Inflammatory macrophage treated with lipopolysaccharide for 1 hour (primary cell): ENCODE measurements at regions not wholly inside any gene's neighbourhood (a gene's known extent, or its start where the extent isn't known, plus 50 kb on each side); places are given as distances from the start of the nearest gene placed in this dataset.

Source experiments
- DNase-seq, 2 donors: peaks; one replicate each; pipeline ENCODE4 v3.0.0-alpha.2; 2020 to 2022

GRCh38 chr7:153247926-153248325, 488.4 kb downstream of the ACTR3B start:
- DNase-seq, result no peak

- DNase-seq, result no peak
Measured at GRCh38 chr7:153258686-153259085, 499.1 kb downstream of the ACTR3B start.

DNA sequence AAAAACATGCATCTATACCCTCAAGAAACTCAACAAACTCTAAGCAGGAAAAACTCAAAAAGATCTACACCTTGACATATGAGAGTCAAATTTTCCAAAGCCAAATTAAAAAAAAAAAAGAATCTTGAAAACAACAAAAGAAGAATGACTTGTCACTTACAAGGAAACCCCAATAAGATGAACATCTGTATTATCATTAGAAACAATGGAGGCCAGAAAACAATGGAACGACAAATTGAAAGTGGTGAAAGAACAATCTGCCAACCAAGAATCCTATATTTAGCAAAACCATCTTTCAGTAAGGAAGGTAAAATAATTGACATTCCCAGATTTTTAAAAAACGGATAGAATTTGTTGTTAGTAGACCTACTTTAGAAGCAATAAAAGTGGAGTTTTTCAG, 516.8 kb downstream of the ACTR3B start:
- DNase-seq, result no peak

DNA sequence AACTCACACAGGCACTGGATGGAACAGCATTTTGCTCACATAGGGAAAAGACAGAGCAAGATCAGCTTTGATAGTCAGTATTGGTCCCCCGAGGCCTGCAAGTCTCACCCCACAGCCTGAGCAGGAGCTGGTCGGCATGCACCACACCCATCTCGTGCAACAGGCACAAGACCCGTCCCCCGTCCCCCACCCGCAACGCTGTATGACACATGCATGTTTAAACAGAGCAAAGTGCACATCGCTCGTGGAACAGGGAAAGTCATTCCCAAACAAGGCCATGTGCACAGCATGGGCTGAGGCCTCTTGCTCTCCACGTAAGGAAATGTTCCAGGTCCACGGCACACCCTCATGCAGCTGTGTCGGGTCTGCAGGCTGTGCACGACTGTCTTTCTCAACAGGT, 527.2 kb downstream of the ACTR3B start:
- DNase-seq, result no peak

DNA sequence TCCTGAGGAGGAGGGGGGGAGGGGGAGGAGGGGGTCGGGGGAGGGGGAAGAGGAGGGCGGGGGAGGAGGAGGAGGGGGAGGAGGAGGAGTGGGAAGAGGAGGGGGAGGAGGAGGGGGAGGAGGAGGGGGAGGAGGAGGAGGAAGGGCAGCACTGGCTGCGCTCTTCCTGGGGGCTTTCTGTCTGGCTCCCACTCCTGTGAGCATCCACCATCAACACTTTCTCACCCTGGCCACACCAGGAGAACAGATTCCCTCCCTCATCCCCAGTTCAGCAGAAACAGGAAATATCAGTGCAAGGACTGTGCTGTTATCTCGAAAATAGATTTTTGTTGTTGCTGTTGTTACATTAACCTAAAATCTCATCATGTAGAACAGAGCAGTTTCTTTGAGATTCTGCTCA, 530.5 kb downstream of the ACTR3B start:
- DNase-seq, result no peak

DNA sequence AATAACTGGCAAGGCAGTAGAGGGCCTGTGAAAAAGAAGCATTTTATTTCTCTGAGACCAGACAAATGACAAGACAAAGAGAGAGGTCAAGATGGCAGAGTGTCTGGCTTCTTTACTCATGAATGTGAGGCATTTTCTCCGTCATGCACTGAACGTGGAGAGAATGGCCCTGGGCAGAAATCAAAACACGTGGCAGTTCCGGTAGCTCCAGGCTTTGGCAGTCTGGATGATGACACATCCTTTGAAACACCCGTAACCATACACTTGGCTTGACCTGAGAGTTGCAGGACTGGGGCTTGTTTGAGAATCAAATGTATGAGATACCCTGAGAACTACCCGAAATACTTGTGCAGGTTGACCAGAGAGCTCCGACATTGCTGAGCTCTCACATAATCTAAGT, 537.6 kb downstream of the ACTR3B start:
- no peak for DNase-seq

DNA sequence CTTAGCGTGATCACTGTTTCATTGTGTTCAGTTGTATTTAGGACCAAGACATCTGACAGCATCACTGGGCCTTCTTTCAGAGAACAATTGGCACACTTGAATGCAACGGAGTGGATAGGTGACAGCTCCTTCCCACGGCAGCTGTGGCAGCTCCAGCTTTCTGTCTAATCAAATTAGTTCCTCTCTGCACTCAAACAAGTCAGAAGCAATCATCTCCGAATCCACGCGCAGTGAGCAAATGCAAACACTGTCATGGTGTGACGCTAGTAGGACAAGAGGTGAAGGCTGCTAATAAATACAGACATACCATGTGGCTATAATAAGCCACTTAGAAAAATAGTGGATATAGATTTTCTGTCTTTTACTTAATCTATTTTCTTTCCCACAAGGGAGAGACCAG, 542.4 kb downstream of the ACTR3B start:
- DNase-seq, result no peak

- DNase-seq, result no peak
Measured at GRCh38 chr7:153320005-153320404, 560.5 kb downstream of the ACTR3B start.

DNA sequence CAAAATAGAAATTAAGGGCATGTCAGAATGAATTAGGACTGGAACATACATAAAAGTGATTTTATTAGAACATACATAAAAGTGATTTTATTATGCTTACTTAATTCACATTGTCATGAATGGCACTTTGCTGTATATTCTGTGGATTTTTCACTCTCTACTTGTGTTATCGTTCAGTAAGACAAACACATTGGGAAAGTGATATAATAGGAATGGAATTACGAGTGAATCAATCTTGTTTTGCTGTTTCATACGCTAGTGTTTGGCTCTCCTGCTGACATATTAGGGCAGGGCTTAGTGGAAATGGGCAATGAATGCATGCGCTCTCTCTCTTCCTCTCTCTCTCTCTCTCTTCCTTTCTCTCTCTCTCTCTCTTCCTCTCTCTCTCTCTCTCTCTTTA, 561.1 kb downstream of the ACTR3B start:
- no peak for DNase-seq

DNA sequence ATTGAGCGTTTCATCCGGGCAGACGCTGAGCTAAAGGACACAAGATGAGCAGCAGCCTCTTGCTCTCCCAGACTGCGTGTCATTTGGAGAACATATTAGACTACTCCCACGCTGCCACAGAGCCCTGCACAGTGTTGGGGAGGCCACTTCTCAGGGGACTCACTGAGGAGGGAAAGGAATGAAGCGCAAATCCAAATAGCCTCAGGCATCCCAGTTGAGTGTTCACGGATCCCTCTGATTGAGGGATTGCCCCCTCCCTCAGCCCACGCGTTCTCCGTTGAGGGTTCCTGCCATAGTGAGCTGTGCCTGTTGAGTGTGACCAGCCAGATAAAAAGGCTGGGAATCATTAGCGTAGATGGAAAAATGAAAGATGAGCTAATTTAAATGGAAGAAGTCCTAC, 563.4 kb downstream of the ACTR3B start:
- no peak for DNase-seq

DNA sequence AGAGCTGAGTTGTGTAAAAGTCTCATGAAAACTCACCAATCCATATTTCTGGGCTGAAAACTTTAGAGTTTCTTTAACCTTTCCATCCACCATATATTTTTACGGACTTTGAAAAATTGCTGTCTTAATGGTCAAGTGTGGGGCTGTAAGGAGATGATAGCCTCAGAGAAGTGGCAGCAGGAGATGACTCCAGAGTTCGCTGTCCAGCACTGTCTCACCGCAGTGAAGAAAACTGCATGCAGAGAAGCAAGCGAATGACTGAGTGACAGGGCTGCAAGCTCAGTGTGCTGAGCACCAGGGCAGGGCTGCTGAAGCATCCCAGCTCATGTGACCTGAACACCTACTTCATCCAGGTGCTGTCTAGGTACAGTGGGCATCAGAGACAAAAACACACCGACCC, 564.5 kb downstream of the ACTR3B start:
- no peak for DNase-seq

DNA sequence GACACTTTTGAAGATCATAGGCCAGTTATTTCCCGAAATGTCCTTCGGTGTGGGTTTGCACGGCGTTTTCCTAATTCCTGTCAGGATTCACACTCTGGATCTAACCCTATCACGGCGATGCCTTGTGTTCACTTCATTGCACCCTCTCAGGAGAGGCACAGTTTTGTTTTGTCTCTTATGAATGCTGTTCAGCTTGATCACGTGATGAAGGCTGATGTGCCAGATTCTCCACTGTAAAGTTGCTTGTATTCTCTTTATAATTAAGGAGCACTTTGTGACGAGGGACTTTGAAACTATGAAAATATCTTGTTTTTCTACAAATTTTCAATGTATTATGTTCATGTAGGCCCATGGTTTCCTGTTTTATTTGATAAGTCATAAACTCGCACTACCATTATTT, 568.1 kb downstream of the ACTR3B start:
- no peak for DNase-seq

DNA sequence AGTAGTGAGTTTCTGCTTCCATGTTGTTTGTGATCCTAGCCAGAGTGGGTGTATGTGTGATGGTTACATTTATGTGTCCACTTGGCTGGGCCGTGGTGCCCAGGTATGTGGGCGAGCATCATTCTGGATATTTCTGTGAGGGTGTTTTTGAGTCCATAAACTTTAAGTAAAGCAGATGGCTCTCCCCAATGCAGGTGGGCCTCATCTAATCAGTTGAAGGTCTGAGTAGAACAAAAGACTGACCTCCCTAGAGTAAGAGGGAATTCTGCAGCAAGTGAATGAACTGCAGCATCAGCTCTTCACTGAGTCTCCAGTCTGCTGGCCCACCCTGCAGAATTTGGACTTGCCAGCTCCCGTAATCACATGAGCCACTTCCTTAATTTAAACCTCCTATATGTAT, 571.9 kb downstream of the ACTR3B start:
- no peak for DNase-seq

DNA sequence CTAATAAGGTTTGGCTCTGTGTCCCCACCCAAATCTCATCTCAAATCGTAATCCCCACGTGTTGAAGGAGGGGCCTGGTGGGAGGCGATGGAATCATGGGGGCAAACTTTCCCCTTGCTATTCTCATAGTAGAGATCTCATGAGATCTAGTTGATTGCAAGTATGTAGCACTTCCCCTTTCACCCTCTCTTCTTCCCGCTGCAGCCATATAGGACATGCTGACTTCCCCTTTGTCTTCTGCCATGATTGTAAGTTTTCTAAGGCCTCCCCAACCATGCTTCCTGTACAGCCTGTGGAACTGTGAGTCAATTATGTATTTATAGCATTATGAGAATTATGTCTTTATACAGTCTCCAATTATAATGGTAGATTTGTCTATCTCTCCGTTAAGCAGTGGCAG, 594.5 kb downstream of the ACTR3B start:
- DNase-seq, result no peak

- no peak for DNase-seq
Measured at GRCh38 chr7:153370092-153370491, 610.5 kb downstream of the ACTR3B start.

DNA sequence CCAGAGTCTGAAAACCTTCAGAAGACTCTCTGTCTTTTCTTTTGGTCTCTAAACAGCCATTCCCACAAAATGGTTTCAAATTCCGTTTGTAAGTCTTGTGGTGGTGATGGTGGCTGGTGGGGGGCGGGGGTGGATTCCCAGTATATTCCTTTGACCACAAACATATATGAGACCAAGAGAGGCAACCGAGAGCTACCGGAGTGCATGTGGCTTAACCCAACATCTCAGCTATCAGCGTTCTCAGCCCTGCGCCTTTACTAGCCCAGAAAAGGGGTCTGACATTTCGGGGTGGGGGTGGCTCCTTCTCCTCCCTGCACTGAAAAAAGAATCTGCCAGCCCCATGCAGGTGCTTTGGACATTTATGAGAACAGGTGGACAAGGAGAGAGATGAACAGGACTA, 621.1 kb downstream of the ACTR3B start:
- DNase-seq, result no peak

DNA sequence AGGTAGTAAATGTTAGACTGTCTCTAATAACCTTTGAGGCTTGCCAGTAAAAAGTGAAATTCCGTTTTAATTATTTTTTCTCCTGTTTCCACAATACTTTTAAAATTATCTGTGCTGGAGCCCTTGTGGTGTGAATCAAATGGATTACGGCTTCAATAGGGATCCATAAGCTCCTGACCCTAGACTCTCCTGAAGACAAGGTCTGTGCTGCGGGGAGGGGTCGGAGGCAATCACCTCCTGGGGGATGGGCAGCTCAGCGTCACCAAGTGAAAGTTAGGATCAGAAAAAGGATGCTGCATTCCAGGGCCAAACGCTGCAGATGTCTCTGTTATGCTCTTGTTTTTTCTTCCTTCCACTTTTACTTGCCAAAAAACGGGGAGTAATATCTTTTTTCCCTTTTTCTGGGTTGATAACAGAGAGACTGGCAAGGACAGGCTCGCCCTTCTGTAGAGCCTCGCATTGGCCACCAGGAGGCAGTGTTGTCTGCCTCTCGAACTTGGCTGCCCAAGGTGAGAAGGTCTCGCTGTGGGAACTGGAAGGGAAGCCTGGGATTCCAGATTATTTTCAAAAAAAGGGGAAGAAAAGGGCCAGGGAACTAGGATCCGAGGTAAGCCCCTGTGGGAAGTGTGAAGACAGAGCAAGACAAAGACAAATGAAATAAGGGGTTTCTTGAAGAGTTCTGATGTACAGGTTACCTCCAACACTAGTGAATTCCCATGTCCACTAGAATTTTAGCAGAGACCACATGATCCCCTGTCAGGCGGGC, 621.9 kb downstream of the ACTR3B start:
- peak in 1 of 2 donors; percentile 27 for DNase-seq

DNA sequence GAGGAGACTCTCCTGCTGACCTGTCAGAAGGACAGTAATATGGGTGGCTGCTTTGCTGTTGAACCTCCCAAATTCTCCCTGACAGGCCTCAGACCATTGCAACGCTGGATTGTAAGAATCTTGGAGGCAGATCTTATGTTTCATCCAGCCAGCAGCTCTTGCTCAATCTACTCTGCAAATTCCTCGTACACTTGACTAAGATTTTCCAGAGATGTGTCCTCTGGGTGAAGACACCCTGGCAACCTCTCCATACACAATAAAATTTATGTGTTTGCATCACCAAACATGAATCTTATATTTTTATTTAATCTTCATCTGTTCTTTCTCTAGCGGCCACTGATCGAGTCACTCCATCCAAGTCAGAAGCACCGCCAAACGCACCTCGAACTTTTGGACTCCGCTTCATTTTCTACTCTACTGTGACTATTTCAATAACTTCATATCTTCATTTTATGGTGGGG, 623.1 kb downstream of the ACTR3B start:
- DNase-seq, result no peak

DNA sequence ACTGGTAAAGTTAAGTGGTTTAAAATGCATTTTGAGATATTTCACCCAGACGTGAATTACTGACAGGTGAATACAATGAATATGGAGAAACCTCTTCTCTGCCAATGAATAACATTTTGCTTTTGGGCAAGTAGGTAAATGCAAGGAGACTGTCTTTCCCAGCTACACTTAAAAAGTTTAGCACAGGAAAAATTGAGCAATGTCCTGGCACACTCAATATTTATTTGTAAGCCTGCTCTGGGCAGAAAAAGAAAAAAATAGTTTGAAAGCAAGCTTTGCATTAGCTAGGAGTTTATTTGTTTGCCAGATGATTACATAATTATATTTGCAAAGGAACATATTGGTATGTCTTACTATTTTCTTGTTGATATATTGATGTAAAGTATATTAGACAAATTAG, 624.2 kb downstream of the ACTR3B start:
- DNase-seq, result no peak

- no peak for DNase-seq
Measured at GRCh38 chr7:153385502-153385901, 626.0 kb downstream of the ACTR3B start.

DNA sequence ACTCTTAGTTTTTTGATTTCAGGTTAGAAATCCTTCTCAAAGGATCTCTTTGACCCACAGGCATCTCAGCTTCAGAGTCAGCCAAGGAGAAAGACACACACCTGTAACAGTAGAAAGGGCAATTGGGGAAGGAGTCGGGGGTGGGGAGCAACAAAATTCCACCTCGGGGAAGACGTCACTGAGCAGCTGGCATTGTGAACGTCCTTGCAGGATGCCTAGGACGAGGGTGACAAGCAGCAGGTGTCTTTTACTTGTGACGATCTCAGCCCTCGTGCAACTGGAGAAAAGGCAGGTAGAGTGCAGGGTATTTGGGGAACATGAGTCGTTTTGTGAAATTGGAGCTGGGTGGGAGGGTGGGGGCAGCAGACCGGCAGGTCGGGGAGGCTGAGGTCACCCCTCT, 627.0 kb downstream of the ACTR3B start:
- DNase-seq, result no peak

DNA sequence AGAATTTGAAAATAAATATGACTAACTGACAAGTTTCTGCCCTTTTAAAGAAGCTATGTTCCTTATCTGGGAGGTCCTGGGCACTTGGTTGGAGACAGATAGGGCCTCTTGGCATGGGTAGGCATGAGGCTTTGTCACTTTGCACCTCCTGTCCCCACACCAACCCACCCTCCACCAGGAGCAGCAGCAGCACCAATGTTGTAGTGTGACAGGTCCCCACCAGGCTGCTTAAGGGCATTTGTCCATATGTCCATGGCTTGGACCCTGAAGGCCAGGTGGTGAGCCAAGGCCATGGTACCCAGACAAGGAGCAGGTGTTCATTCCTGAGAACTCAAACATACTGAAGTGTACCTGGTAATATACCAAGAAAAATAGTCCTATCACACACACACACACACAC, 629.1 kb downstream of the ACTR3B start:
- DNase-seq, result no peak

- DNase-seq, result no peak
Measured at GRCh38 chr7:153389261-153389660, 629.7 kb downstream of the ACTR3B start.

- DNase-seq, result no peak
Measured at GRCh38 chr7:153390955-153391354, 631.4 kb downstream of the ACTR3B start.

- no peak for DNase-seq
Measured at GRCh38 chr7:153392726-153393125, 633.2 kb downstream of the ACTR3B start.
